OCI-M2 (cell line): ENCODE measurements at regions not wholly inside any gene's neighbourhood (a gene's known extent, or its start where the extent isn't known, plus 50 kb on each side); places are given as distances from the start of the nearest gene placed in this dataset.
"Not testable (repeated sequence)": the region's sequence is repeated elsewhere in the genome, so short reads cannot be mapped to it uniquely, and the experiment has no call there.

Source experiments
- DNase-seq: peaks from one replicate; lab custom pipeline; 2025; ENCODE audit not compliant: unreplicated experiment; lab: John Stamatoyannopoulos, UW

DNA sequence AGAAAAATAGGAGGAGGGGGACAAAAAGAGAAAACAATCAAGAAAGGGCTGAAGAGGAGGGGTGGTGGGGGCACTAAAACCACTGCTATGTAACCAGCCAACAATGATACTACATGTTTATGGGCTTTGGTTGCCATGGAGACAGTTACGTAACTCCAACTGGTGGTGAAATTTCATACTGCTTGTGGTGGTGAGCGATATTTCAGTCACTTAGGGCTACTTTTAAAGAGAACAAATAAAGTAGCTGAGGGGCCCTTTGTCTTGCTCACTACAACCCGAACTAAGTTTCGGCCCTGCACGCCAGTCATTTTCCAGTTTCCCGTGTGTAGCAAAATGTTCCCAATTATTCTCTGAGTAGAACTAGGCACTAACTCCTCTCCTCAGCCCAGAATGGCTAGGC, 275.2 kb upstream of the EDA2R start:
- no peak for DNase-seq

DNA sequence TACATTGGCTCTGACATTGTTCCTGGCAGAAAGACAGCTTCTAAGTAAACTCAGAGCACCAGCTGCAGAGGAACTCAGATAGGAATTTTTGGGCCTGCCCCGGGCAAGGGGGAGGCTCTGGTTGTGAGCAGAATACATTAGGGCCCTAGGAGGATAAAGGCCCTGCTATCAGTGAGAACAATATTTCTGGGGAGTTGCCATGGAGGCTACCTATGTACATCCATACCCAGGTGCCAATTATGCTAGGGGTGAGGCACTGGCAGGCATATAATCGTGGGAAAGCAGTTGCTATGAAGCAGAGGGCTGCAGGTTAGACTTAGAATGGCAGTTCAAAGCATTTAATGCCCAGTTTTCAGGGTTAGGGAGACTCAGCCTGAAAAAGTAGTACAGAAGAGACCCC, 273.5 kb upstream of the EDA2R start:
- no peak for DNase-seq

DNA sequence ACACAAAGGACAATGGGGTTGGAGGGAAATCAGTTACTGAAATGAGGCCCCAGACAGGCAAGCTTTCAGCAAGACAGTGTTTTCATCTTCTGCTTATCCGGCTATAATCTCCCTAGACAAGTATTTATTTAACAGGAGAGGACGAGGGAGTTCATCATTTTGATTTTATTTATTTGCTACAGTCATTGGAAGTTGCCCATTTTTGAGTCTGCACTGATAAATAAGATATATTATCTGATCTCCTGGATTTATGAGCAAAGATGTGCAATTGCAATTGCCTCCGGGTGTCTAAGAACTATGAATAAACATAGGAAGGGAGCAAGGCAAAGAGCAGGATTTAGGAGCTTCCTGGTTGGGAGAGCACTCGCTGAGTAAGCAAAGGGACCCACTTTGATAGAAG, 263.2 kb upstream of the EDA2R start:
- DNase-seq: no peak

DNA sequence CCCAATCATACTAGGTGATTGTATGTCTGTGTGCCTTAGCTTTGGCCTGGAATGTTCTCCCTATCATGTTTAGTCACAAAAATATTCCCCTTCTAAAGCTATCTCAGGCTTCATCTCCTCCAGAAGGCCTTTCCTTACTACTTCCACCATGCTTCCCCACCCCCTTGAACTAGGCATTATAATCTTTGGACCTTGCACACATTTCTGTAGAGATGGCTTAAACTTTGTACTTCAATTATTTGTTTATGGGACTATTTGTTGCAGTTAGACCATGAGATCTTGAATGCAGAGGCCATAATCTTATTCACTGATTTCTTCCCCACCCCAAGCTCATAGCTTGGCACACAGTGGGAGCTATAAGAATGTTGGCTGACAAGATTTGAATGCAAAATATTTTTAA, 262.0 kb upstream of the EDA2R start:
- no peak for DNase-seq

DNA sequence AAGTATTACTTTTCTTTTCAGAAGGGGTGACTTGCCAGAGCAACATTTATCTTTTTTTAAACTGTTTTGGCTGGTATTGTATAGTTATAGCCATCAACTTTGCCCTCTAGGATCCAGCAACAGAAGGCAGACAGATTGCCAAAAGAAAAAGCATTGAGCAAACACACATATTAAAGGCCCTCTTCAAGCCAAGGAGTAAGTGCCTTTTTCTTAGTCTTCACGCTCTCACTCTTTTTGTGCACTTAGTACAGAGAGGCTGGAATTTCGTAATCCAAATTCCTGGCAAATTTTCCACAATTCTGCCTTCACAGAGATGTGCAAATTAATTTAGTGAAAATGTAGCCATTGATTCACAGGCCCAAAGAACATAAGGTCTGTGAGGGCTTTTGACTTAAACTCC, 253.1 kb upstream of the EDA2R start:
- DNase-seq: no peak

GRCh38 chrX:66889418-66889817, 250.5 kb upstream of the EDA2R start:
- no peak for DNase-seq

DNA sequence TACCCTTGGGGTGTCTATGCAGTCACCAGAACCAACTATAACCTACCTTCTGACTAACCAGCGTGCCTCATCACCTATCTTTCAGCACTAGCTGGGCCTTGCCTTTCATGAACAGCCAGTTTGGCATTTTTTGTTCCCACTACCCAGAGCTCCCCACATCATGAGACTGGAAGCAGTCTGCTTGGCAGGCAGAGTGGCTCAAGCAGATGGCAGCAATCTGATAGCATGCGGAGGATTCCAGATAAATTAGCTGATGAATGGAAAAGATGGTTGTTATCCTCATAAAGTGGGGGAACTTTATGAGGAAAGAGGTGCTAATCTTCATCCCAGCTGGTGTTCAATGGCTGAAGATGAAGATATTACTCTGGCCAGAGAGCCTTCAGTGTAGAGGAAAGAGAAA, 243.2 kb upstream of the EDA2R start:
- no peak for DNase-seq

- no peak for DNase-seq
These were observed 237.9 kb upstream of the EDA2R start for GRCh38 chrX:66876776-66877175.

DNA sequence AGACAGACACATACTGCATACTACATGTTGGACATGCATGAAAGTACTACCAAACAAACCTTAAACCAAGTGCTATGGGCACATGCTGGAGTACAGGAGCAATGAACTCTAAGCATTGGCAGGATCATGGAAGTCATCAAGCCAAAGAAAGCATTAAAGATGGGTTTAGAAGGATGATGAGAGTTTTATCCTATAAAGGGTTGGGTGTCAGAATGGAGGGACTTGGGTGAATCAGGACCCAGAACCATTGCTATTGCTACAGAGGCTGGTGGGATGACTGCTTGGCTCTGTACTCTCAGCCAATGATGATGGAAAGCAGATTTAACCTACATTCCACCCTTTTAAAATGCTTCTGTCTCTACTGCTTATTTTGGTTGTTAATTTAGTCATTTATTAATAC, 233.9 kb upstream of the EDA2R start:
- no peak for DNase-seq

DNA sequence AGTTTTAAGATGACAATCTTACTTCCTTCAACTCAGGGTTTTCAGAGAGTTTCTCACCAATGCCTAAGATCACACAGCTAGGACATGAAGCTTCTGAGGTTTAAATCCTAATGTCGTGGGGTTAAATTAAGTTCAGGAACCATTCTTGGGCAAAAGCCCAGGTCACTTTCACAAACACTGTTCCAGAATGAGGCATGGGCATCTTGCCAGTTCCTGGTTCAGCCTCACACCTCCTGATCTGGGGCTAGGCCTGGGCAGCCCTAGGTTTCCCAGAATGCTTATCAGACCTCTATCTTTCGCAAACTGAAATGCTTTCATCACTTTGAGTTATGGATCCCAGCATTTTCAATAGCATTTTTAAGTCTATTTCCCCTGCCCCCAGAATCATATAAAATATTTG, 224.8 kb upstream of the EDA2R start:
- no peak for DNase-seq

GRCh38 chrX:66833426-66833825, 194.5 kb upstream of the EDA2R start:
- DNase-seq: no peak

DNA sequence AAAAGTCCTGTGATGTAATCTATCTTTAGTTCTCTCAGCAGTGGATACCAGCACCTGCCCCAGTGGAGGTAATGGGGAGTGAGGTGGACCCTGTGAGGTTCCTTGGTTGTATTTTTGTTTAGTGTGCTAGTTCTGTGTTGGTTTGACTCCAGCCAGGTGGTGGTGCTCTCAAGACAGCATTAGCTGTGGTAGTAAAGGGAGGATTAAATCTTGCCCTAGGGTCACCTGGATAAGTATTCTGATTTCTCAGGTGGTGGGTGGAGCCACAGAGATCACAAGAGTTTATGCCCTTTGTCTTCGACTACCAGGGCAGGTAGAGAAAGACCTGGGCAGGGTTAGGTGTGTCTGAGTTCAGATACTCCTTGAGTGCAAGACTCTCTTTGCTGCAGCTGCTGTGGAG, 176.3 kb upstream of the EDA2R start:
- no peak for DNase-seq

- not testable (repeated sequence) for DNase-seq
These were observed 155.6 kb upstream of the EDA2R start for GRCh38 chrX:66794514-66794913.

GRCh38 chrX:66766318-66766717, 127.4 kb upstream of the EDA2R start:
- DNase-seq: no peak

DNA sequence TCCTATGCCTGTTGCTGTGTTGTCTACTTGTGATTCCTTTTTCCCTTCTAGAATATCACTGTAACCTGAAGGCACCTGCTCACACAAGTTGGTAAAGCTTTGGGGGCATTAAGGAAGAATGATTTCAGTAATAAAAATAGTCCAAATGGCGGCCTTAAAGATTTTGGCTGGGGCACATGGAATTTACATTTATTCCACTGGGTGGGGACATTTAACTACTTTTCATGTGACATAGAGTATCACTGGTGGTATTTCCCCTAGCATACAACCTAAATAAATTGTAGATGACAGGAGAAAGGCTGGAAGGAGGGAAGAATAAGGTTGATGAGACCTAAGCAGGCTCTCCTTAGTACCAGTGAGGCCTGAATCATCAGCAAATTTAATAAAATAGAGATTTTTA, 121.8 kb upstream of the EDA2R start:
- no peak for DNase-seq

- no peak for DNase-seq
These were observed 117.8 kb upstream of the EDA2R start for GRCh38 chrX:66756717-66757116.

DNA sequence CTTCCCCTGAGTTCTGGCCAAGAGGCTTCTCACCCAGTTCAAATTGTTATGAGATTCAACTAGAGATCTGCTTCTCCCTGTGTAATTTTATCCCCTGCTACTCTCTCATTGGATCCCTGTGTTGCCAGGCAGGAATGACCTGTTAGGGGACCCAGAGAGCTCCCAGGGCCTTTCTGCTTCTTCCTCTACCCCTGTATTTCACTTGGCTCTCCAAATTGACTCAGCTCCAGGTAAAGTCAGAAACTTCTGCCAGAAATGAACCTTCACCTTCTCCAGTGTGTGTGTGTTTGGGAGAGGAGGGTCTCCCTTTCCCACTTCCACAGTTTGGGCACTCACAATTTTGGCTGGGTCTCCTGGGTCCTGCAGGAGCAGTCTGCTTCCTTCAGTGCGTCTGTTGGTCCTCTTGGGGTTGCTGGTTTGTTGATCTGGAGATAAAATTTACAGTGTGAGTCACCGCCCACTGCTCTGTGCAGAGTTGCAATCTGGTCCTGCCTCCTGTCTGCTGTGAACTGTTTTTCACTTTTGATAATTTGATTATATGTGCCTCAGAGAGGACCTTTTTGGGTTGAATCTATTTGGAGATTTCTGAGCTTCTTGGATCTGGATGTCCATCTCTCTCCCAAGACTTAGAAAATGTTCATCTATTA, 112.4 kb upstream of the EDA2R start:
- no peak for DNase-seq

GRCh38 chrX:66744519-66744918, 105.6 kb upstream of the EDA2R start:
- DNase-seq: not testable (repeated sequence)

GRCh38 chrX:66731398-66731797, 92.5 kb upstream of the EDA2R start:
- DNase-seq: no peak

DNA sequence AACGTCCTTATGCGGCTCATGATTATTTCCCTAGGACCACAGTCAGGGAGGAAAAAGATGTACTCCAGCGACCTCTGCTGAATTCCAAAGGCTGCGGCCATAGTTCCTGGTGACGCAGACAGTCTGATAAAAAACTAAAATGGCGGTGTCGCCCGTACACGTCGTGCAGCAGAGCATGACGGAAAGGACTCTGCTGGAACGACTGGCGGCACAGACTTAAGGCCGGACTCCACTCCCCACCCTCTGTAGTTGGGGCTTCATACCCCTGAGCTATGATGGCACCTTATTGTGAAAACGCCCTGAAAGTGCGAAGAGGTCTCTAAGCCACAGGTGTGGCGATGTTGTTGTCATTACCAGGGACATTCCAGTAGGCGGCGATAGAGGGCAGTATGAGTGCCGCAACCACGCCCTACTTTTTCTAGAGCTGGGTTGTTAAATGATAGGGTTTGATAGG, 90.0 kb upstream of the EDA2R start:
- no peak for DNase-seq

- no peak for DNase-seq
These were observed 79.0 kb upstream of the EDA2R start for GRCh38 chrX:66717926-66718325.

DNA sequence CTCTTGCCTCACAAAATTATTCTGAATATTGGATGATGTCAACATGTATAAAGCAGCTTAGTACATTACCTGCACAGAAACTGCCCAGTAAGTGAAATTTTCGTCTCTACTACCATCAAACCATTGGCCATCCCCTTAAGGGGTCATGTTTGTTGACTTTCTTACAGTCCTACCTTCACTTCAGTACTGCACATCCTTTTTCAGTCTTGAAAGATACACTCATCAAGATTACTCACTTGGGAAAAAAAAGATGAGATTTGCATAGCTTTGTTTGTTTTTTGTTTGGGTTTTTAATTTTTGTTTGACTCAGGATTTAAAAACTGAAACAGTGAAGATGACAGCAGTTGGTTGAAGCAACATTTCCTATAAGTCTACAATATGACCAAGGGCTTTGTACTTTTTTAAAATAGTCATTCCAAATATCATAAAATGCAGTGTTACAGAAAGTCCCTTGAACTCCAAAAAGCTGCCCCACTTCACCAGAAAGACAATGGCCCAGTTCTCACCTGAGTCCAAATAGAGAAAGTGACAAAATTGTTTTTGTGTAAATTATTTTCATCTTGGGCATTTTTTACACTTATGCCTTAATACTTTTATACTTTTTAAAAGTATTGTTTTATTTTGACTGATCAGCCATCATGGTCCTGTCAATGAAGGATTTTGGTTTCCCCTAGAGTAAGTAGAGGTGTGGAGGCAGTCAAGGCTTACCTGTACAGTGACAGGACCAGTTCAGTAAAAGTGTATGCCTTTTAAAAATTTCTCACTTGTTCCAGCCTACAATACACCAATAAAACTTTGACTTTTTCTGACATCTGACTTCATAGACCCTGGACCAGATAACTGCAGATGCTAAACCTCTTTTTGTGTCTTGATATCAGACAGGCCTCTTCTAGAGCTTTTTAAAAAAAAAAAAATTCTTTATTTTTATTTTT, 59.7 kb upstream of the EDA2R start:
- no peak for DNase-seq
